Stimulated activated CD4-positive, alpha-beta T cell treated with anti-CD3 and anti-CD28 coated beads, Interleukin-4, amount 100 ng/mL, for 1 hour (primary cell): ENCODE measurements at regions not wholly inside any gene's neighbourhood (a gene's known extent, or its start where the extent isn't known, plus 50 kb on each side); places are given as distances from the start of the nearest gene placed in this dataset.
"Not testable (repeated sequence)": the region's sequence is repeated elsewhere in the genome, so short reads cannot be mapped to it uniquely, and the experiment has no call there.

Source experiments
- DNase-seq: peaks from one replicate; pipeline ENCODE4 v3.0.0-alpha.2; 2020

DNA sequence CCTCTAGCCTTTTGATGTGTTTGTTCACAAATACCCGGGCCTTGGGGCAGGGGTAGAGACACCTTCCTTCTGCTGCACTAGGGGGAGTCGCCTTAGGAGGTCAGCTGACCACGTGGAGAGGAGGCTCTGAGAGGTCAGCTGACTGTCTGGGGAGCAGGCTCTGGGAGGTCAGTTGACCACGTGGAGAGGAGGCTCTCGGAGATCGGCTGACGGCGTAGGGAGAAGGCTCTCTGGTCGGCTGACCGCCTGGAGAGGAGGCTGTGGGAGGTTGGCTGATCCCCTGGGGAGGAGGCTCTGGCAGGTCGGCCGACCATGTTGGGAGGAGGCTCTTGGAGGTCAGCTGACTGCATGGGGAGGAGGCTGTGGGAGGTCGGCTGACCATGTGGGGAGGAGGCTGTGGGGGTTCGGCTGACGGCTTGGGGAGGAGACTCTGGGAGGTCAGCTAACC is 59.6 kb upstream of the LYZL1 start:
- DNase-seq: no peak

DNA sequence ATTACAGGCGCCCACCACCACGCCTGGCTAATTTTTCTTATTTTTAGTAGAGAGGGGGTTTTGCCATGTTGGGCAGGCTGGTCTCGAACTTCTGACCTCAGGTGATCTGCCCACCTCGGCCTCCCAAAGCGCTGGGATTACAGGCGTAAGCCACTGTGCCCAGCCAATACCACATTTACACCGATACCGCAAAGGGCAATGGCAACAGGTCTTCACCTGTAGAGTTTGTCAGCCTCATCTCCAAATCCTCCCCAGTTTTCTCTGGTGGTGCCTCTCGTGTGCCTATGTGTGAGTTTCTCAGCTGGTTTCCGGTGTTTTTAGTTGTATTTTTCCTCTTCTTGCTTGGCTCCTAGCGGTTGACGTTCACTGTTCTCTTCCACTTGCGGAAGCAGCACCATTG is 52.0 kb upstream of the LYZL1 start:
- not testable (repeated sequence) for DNase-seq

DNA sequence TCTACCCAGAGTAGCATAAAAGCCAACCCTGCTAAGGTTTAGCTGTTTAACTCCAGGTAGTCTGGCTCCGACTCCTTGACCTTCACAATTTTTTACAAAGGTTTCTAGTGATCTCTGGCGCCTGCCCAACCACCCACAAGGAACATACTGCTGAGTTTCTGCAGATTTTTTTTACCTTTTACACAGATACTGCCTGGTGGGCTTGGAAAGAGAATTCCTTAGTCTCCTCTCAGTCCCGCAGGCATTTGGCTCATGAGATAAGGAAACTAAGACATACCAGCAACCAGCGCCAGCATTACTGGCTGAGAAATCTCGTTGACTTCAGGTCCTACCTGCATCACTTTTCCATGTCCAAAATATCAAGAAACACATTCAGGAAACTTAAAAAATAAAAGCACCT is 51.1 kb upstream of the LYZL1 start:
- no peak for DNase-seq

DNA sequence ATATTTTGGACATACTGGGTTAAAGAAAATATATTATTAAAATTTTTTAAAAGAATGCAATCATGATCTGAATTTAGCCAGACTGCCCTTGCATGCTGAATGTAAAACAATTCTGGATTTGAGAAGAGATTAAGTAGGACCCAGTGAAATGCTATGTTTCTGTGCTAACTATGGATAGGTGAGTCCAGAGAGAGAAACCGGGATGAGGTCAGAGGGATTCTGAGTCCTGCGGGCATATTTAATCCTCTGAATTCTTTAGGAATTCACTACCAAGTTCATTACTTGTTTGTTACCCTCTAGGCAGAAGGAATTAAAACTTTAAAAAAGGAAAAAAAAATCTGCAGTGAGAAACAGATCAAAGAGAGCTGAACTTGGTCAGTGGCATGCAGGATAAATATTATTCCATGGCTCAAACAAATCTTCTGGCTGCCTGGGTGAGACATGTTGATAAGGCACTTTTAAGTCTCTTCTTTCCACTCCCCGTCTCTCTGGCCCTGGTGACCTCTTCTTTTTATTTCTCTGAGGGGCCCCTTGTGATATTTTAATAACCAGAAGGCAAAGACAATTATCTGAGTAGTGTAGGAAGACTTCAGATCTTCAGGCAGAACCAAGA is 50.2 kb upstream of the LYZL1 start:
- no peak for DNase-seq
